ENCODE measurements at regions not wholly inside any gene's neighbourhood (a gene's known extent, or its start where the extent isn't known, plus 50 kb on each side); places are given as distances from the start of the nearest gene placed in this dataset.

DNA sequence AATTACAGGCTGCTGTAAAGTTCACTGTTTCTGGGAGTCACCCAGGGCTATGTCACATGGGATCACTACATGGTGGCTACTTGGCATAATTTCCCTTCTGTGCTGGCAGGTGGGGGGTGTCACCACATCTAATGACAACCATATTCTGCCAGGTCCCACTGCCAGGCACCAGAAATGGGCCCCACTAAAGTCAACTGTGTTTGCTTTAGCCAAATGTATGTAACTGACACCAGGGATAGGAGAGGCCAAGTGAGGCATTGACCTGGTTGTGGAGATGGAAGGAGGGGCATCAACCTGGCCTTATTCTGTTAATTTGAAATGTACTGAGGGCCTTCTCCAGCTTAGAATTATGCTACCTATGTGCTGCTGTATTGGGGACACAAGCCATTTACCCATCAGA is 370.6 kb upstream of the PROX1 start:
- TF ChIP-seq, protein P1, sequence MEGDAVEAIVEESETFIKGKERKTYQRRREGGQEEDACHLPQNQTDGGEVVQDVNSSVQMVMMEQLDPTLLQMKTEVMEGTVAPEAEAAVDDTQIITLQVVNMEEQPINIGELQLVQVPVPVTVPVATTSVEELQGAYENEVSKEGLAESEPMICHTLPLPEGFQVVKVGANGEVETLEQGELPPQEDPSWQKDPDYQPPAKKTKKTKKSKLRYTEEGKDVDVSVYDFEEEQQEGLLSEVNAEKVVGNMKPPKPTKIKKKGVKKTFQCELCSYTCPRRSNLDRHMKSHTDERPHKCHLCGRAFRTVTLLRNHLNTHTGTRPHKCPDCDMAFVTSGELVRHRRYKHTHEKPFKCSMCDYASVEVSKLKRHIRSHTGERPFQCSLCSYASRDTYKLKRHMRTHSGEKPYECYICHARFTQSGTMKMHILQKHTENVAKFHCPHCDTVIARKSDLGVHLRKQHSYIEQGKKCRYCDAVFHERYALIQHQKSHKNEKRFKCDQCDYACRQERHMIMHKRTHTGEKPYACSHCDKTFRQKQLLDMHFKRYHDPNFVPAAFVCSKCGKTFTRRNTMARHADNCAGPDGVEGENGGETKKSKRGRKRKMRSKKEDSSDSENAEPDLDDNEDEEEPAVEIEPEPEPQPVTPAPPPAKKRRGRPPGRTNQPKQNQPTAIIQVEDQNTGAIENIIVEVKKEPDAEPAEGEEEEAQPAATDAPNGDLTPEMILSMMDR (IDR thresholded peaks at IDR 0.05): no peak
- no peak for TF ChIP-seq EZH2 (IDR thresholded peaks at IDR 0.05; ENCODE audit: borderline replicate concordance, insufficient read depth, low read depth, low read length, poor library complexity, severe bottlenecking)

Data from B cell (primary cell).